ENCODE measurements at regions not wholly inside any gene's neighbourhood (a gene's known extent, or its start where the extent isn't known, plus 50 kb on each side); places are given as distances from the start of the nearest gene placed in this dataset.

DNA sequence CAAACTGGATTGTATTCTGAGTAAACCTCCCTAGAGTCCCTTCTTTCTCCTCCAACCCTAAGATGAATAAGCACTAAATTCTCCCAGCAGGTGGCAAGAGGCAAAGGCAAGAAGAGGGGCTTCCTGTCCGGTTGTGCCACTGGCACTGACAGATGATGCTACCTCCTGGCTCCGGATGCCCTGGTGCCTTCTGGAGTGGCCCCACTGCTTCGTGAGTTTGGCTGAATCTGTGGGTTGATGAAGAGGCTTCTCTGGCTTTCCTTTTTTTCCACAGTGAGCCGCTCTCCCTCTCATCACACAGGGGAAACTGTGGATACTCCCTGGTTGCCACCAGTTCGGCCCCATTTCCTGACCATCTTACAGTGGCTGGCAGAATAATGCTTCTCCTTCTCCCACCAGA is 404.7 kb downstream of the GALR1 start:
- ATAC-seq (no peak), DNase-seq (no peak)
- H3K36me3 Mint-ChIP-seq (ENCODE audit: low read depth): no peaks in the 10 kb centered on the region
- POLR2A ChIA-PET: no interaction called here
- CTCF ChIA-PET: no interaction called here
- intact Hi-C loops (cut with DNase I, micrococcal nuclease): loop anchor here in 1 of 2 experiments (5.0 kb wide), 1 partner anchor 302 kb away; no protein-coding TSS in a partner anchor
- H3K27me3 Mint-ChIP-seq: peaks cover 12% of the 10 kb centered on the region
- H3K4me3 Mint-ChIP-seq: no peak overlapping the region
- H3K9me3 Mint-ChIP-seq (ENCODE audit: low read depth): no peaks in the 10 kb centered on the region
- H3K4me1 Mint-ChIP-seq: no peaks in the 10 kb centered on the region
- H3K27ac Mint-ChIP-seq: no peak overlapping the region

DNA sequence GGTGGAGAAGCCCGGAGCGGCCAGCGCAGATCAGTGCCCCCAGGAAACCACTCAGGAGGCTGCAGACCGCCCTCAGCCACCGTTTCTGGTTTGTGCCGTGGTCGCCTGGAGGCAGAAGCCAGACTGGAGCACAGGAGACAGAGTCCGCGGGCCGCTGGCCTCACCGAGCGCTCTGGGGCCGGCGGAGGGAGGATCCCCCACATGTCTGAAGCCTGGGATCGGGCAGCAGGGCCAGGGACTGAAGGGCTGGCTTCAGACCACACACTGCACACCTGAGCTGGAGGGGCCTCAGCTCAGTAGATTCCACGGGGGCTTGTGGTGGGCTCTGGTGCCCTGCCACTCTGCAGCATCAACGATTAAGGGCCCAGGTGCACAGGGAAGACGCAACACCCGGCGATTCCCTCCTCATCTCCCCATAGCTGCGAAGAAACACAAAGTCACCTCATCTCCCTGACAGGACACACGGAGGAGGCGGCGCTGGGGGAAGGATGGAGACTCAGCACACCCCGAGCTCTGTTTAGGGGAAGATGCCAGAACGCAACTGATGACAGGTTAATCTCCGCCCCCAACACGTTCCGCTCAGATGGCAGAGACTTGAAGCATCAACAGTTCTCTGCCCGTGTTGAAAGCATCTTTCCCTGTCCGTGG is 408.1 kb downstream of the GALR1 start:
- no peak overlapping the region for H3K4me3 Mint-ChIP-seq
- POLR2A ChIA-PET: no interaction called here
- H3K4me1 Mint-ChIP-seq: no peaks in the 10 kb centered on the region
- no peak for ATAC-seq
- H3K27me3 Mint-ChIP-seq: peaks cover 3% of the 10 kb centered on the region
- CTCF ChIA-PET: no interaction called here
- no peak for DNase-seq
- no peaks in the 10 kb centered on the region for H3K9me3 Mint-ChIP-seq (ENCODE audit: low read depth)
- H3K27ac Mint-ChIP-seq: no peak overlapping the region
- intact Hi-C loops (cut with DNase I, micrococcal nuclease): no loop called here
- H3K36me3 Mint-ChIP-seq (ENCODE audit: low read depth): no peaks in the 10 kb centered on the region

DNA sequence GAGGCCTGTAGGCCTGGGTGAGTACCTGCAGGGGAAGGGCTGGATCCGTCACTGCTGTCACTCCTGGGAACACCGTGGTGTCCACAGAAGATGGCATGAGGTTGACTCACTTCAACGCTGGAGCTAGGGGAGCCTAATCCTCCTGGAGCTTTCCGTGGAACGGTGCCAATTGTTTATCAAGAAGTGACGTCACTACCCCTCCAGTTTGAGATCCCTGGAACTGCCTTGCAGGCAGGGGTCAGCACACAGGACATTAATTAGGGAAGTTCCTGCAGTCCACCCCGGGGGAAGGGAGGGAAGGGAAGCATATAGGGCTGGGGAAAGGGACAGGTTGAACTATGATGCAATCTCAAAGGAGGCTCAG is 408.6 kb downstream of the GALR1 start:
- H3K9me3 Mint-ChIP-seq (ENCODE audit: low read depth): no peaks in the 10 kb centered on the region
- no peak overlapping the region for H3K27ac Mint-ChIP-seq
- no peak overlapping the region for H3K4me3 Mint-ChIP-seq
- intact Hi-C loops (cut with DNase I, micrococcal nuclease): no loop called here
- ChIA-PET CTCF (no interaction called here), POLR2A (no interaction called here)
- no peaks in the 10 kb centered on the region for H3K36me3 Mint-ChIP-seq (ENCODE audit: low read depth)
- peaks cover 3% of the 10 kb centered on the region for H3K27me3 Mint-ChIP-seq
- DNase-seq: no peak
- H3K4me1 Mint-ChIP-seq: no peaks in the 10 kb centered on the region
- no peak for ATAC-seq

DNA sequence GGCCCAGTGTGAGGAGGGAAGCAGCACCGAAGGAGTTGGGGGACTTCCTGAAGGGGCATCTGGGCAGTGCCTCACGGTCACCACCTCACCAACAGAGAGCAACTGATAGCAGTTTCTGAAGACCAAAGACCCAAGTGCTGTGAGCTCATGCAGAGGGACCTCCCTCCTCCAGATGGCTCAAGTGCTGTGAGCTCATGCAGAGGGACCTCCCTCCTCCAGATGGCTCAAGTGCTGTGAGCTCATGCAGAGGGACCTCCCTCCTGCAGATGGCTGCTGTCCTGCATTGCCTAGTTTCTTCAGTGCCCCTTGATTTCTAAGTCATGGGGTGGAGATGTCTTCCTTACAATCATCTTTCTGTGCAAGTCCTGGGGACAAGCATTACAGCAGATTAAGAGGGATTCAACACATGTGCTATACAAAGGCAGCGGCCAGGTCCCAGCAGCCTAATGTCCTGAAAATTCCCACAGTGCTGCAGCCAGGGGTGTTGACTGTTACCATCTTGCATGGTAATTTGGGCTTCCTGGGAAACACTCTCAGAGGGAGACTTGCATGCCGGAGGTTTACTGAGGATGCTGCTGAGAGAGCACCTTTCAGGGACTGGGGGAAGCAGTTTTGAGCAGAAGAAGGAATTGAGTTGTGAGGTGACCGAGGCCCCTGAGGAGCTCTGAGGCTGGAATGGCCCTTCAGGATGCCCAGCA is 409.3 kb downstream of the GALR1 start:
- CTCF ChIA-PET: no interaction called here
- Mint-ChIP-seq H3K4me1 (no peaks in the 10 kb centered on the region), H3K27ac (no peak overlapping the region), H3K9me3 (ENCODE audit: low read depth) (no peaks in the 10 kb centered on the region), H3K36me3 (ENCODE audit: low read depth) (no peaks in the 10 kb centered on the region), H3K4me3 (no peak overlapping the region), H3K27me3 (no peaks in the 10 kb centered on the region)
- ATAC-seq (no peak), DNase-seq (no peak)
- intact Hi-C loops (cut with DNase I, micrococcal nuclease): no loop called here
- POLR2A ChIA-PET: no interaction called here

DNA sequence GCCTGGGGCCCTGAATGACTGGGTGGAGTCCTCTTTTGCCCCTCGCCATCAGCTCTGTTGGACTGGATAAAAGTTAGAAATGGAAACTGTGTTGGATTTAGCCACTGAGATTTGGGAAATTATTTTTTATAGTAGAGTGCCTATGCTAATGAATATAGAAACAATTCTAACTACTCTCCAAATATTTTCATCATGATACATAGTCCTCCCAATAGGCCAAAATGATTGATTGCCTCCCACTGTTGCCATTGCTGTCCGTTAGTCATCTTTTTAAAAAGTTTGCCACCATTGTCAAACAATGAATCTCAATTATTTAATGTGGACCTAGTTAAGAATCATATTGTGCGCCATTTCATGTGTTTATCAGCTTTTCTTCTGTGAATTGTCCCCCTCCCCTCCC is 417.0 kb downstream of the GALR1 start:
- Mint-ChIP-seq H3K4me3 (no peak overlapping the region), H3K4me1 (no peaks in the 10 kb centered on the region), H3K27ac (no peak overlapping the region), H3K36me3 (ENCODE audit: low read depth) (no peaks in the 10 kb centered on the region), H3K27me3 (no peaks in the 10 kb centered on the region), H3K9me3 (ENCODE audit: low read depth) (no peaks in the 10 kb centered on the region)
- DNase-seq (no peak), ATAC-seq (no peak)
- CTCF ChIA-PET: no interaction called here
- intact Hi-C loops (cut with DNase I, micrococcal nuclease): no loop called here
- POLR2A ChIA-PET: no interaction called here

DNA sequence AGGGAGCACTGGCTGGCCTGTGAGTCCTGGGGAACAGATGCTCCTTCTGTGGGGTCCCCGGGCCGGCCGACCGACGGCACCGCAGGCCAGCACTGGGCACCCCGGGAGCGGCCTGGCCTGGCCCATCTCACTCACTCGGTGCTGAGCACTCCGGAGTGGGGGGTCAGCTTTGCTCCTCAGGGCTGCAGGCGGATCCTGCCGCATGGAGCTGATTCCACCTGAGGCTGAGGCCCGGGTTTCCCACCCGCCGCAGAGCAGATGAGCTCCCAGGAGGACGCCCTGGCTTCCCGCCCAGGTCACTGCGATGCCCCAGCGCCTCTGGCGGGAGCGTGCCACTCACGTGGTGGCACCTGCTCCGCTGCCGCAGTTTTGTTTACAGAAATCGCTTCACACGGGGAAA is 418.6 kb downstream of the GALR1 start:
- no peak for ATAC-seq
- CTCF ChIA-PET: no interaction called here

DNA sequence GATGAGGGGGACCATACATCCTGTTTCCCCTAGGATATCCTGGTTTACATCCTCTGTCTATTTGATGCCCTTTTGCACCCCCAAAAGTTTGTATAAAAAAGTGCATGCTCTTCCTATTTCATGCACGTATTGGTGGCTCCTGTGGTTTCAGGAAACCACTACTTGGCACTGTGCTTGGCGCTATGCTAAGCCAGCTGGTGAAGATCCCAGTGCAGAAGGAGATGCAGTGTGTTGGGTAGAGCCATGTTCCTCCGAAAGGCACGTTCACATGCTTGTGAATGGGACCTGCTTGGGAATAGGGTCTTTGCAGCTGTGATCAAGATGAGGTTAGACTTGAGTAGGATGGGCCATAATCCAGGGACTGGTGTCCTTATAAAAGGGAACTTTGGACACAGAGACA is 419.7 kb downstream of the GALR1 start:
- H3K27me3 Mint-ChIP-seq: peaks cover 7% of the 10 kb centered on the region
- ATAC-seq (no peak), DNase-seq (no peak)
- CTCF ChIA-PET: no interaction called here
- POLR2A ChIA-PET: no interaction called here
- no peaks in the 10 kb centered on the region for H3K9me3 Mint-ChIP-seq (ENCODE audit: low read depth)
- no peak overlapping the region for H3K27ac Mint-ChIP-seq
- intact Hi-C loops (cut with DNase I, micrococcal nuclease): no loop called here
- H3K4me1 Mint-ChIP-seq: no peaks in the 10 kb centered on the region
- H3K4me3 Mint-ChIP-seq: no peak overlapping the region
- no peaks in the 10 kb centered on the region for H3K36me3 Mint-ChIP-seq (ENCODE audit: low read depth)

More for the DNA sequence above, 418.6 kb downstream of the GALR1 start:
- H3K27me3 Mint-ChIP-seq: peaks cover 3% of the 10 kb centered on the region
- no peaks in the 10 kb centered on the region for H3K4me1 Mint-ChIP-seq
- H3K36me3 Mint-ChIP-seq (ENCODE audit: low read depth): no peaks in the 10 kb centered on the region
- no peak overlapping the region for H3K4me3 Mint-ChIP-seq
- H3K27ac Mint-ChIP-seq: no peak overlapping the region
- no peaks in the 10 kb centered on the region for H3K9me3 Mint-ChIP-seq (ENCODE audit: low read depth)
- intact Hi-C loops (cut with DNase I, micrococcal nuclease): no loop called here
- POLR2A ChIA-PET: no interaction called here
- DNase-seq: no peak

DNA sequence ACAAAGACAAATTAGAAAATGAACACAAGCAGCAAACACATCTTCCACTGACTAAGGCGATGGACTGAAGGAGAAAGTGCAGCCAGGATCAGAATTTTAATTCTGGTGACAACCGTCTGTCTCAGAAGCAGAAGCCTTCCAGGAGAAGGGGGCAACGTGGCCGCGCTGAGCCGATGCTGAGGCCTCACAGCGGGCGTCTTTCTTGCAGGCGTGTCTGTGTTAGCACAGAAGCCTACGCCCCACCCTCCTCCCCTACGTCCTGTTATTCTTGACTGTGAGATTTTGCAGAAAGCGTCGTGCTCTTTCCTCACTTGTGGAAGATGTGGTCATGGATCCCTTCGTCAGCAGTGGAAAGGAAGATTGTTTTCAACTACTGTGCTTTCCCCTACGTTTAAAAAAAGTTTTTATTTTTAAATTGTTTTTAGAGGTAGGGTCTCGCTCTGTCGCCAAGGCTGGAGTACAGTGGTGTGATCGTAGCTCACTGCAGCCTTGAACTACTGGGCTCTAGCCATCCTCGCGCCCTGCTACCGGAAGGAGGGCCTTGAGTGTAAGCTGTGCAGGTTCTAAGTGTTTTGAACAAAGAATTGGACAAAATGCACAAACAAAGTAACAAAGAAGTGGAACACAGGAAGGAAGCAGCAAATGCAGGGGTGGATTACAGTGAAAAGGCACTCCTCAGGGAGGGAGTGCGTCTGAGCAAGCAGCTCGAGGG is 422.0 kb downstream of the GALR1 start:
- POLR2A ChIA-PET: no interaction called here
- Mint-ChIP-seq H3K27me3 (peaks cover 7% of the 10 kb centered on the region), H3K9me3 (ENCODE audit: low read depth) (no peaks in the 10 kb centered on the region), H3K36me3 (ENCODE audit: low read depth) (no peaks in the 10 kb centered on the region), H3K27ac (no peak overlapping the region), H3K4me3 (no peak overlapping the region), H3K4me1 (peaks cover 2% of the 10 kb centered on the region)
- DNase-seq (no peak), ATAC-seq (no peak)
- CTCF ChIA-PET: interaction anchor here (0.6 kb wide), 1 partner anchor 63 kb away, joined by 4 read pairs; no protein-coding TSS in a partner anchor
- intact Hi-C loops (cut with DNase I, micrococcal nuclease): no loop called here

DNA sequence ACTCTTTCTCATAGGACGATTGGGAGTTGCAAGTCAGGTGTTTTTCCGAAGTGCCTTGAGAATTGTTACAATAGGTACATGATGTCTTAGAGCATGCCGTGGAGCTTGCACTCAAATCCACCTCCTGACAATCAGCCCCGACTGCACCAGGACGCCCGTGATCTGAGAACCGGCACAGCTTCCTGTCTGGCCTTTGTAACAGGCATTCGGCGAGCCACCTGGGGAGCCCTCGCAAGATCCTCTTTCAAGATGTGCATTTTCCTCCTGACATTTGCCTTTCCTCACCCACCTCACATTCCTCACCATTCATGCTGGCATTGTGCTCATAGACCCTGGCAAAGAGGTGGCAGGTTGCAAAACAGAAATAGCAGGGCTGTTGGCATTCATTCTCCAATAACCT is 427.3 kb downstream of the GALR1 start:
- H3K36me3 Mint-ChIP-seq (ENCODE audit: low read depth): no peaks in the 10 kb centered on the region

DNA sequence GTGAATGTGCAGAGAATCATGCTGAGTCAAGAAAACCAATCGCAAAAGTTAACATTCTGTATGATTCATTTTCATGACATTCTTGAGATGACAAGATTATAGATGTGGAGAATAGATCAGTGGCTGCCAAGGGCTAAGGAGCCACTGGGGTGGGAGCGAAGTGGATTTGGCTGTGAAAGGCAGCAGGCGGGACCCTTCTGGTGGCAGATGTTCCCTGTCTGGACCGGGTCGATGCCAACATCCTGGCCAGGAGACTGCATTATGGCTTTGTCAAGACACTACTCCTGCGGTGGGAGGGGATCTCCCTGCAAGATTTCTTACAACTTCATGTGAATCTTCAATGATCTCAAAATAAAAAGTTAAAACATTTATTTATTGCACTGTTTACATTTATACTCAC is 427.9 kb downstream of the GALR1 start:
- no peak for ATAC-seq
- CTCF ChIA-PET: no interaction called here
- intact Hi-C loops (cut with DNase I, micrococcal nuclease): no loop called here

More for the DNA sequence above, 427.3 kb downstream of the GALR1 start:
- H3K27me3 Mint-ChIP-seq: peaks cover 16% of the 10 kb centered on the region
- ATAC-seq (no peak), DNase-seq (no peak)
- H3K9me3 Mint-ChIP-seq (ENCODE audit: low read depth): no peaks in the 10 kb centered on the region
- no peak overlapping the region for H3K4me3 Mint-ChIP-seq
- POLR2A ChIA-PET: no interaction called here
- intact Hi-C loops (cut with DNase I, micrococcal nuclease): no loop called here
- CTCF ChIA-PET: interaction anchor here (0.5 to 1.4 kb wide), 2 partner anchors 28 to 677 kb away, joined by 3 read pairs; no protein-coding TSS in a partner anchor
- H3K4me1 Mint-ChIP-seq: peaks cover 4% of the 10 kb centered on the region
- no peak overlapping the region for H3K27ac Mint-ChIP-seq

DNA sequence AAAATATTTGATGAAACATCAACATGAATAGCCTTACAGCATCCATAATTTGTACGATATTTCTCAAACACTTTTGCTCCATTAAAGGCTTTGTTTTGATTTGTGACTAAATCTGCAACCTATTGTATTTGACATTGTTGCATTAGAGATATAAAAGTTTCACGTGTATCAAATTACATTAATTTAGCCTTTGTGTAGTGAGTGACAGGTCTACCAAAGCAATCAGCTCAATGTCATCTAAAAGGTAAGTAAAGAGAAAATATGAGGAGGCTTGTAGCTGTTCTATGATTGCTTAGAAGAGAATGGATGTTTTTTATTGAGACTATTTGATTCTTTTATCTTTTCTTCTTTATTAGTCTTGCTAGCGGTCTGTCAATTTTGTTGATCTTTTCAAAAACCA is 430.2 kb downstream of the GALR1 start:
- Mint-ChIP-seq H3K4me3 (no peak overlapping the region), H3K36me3 (ENCODE audit: low read depth) (no peaks in the 10 kb centered on the region), H3K4me1 (peaks cover 4% of the 10 kb centered on the region), H3K9me3 (ENCODE audit: low read depth) (no peaks in the 10 kb centered on the region), H3K27me3 (peaks cover 12% of the 10 kb centered on the region), H3K27ac (no peak overlapping the region)
- CTCF ChIA-PET: no interaction called here
- ATAC-seq (no peak), DNase-seq (no peak)
- intact Hi-C loops (cut with DNase I, micrococcal nuclease): no loop called here
- POLR2A ChIA-PET: no interaction called here

More for the DNA sequence above, 427.9 kb downstream of the GALR1 start:
- Mint-ChIP-seq H3K27ac (no peak overlapping the region), H3K36me3 (ENCODE audit: low read depth) (no peaks in the 10 kb centered on the region), H3K27me3 (peaks cover 15% of the 10 kb centered on the region), H3K9me3 (ENCODE audit: low read depth) (no peaks in the 10 kb centered on the region), H3K4me3 (no peak overlapping the region), H3K4me1 (peaks cover 4% of the 10 kb centered on the region)
- DNase-seq: no peak
- POLR2A ChIA-PET: no interaction called here

DNA sequence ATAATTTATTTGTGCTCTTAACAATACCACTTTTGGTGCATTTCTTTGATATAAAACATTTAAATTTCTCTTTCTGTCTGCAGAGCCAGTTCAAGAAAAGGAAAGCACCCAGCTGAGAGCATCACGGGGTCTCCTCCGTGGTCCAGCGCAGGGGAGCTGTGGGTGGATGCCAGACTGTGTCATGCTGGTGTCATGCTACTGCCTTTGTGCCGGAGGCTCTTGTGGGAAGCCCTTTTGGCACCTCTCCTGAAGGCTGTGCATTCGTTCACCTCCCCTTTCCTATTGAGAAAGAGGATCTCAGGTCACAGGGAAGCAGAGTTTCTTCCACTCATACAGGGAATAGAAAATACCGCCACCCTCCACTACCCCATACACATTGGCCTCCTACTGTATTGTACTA is 450.4 kb downstream of the GALR1 start:
- H3K27ac Mint-ChIP-seq: no peak overlapping the region
- no peaks in the 10 kb centered on the region for H3K4me1 Mint-ChIP-seq
- ChIA-PET CTCF (no interaction called here), POLR2A (no interaction called here)
- H3K9me3 Mint-ChIP-seq (ENCODE audit: low read depth): no peaks in the 10 kb centered on the region
- peaks cover 18% of the 10 kb centered on the region for H3K27me3 Mint-ChIP-seq
- intact Hi-C loops (cut with DNase I, micrococcal nuclease): loop anchor here in 1 of 2 experiments (5.0 kb wide), 1 partner anchor 898 kb away; no protein-coding TSS in a partner anchor
- no peaks in the 10 kb centered on the region for H3K36me3 Mint-ChIP-seq (ENCODE audit: low read depth)
- H3K4me3 Mint-ChIP-seq: no peak overlapping the region
- ATAC-seq: no peak
- DNase-seq: no peak
